Panc1 (cell line): ENCODE measurements at regions not wholly inside any gene's neighbourhood (a gene's known extent, or its start where the extent isn't known, plus 50 kb on each side); places are given as distances from the start of the nearest gene placed in this dataset.

Experiments used
- ATAC-seq: fragments of 200-7000 bp; cut with Tn5 transposase; 2 replicates; pipeline ENCODE4 v1.9.1; 2020; ENCODE audit warnings: mild to moderate bottlenecking, moderate library complexity
- BruUV-seq: library from RNA; stranded (reverse); fragments of 400-500 nt; replicated peaks from 2 replicates; lab custom pipeline; 2021; lab: Mats Ljungman, UMichigan
- CTCF ChIA-PET: fragments of 300-600 bp; sonication (Branson Sonifier 250); formaldehyde crosslinking; loops from one replicate; lab custom pipeline; 2022; ENCODE audit warnings: antibody characterized with exemption; lab: Charles Lee
- POLR2A ChIA-PET: fragments of 300-600 bp; sonication (Branson Sonifier 250); formaldehyde crosslinking; loops from one replicate; lab custom pipeline; 2022; ENCODE audit warnings: antibody characterized with exemption; lab: Charles Lee
- DNase-seq: peaks from one replicate; pipeline ENCODE4 v3.0.0-alpha.2; 2010; ENCODE audit warnings: low read depth, low spot score
- H3K27ac ChIP-seq: 2 replicates; pipeline ENCODE4 v1.5.1; 2011; ENCODE audit warnings: mild to moderate bottlenecking, low read length, inconsistent platforms
- H3K27me3 ChIP-seq: fragments of 200-500 bp; sonication (Bioruptor generic); 2 replicates; pipeline ENCODE4 v1.6.0; 2014; ENCODE audit warnings: low read length, inconsistent platforms; ENCODE audit not compliant: control insufficient read depth, insufficient read depth
- H3K36me3 ChIP-seq: fragments of 200-500 bp; sonication (Bioruptor generic); 2 replicates; pipeline ENCODE4 v1.5.1; 2014; ENCODE audit warnings: inconsistent platforms, mild to moderate bottlenecking, low read length, moderate library complexity; ENCODE audit not compliant: control insufficient read depth, insufficient read depth
- H3K4me1 ChIP-seq: 2 replicates; pipeline ENCODE4 v1.5.1; 2011; ENCODE audit warnings: inconsistent platforms, mild to moderate bottlenecking, low read length, moderate library complexity; ENCODE audit not compliant: control insufficient read depth, insufficient read depth
- H3K4me3 ChIP-seq, 2 experiments: 2 replicates each; pipeline ENCODE4 v1.5.1; 2011 to 2012; ENCODE audit warnings: low read depth in 2 of 2, low read length in 2 of 2, mild to moderate bottlenecking in 2 of 2, inconsistent platforms in 1 of 2, moderate library complexity in 1 of 2
- H3K9me3 ChIP-seq: fragments of 200-500 bp; sonication (Bioruptor generic); 2 replicates; pipeline ENCODE4 v1.5.1; 2014; ENCODE audit warnings: low read depth, mild to moderate bottlenecking, inconsistent platforms, low read length, moderate library complexity; ENCODE audit not compliant: control insufficient read depth, insufficient read depth
- POLR2AphosphoS5 ChIP-seq: IDR thresholded peaks from 2 replicates; pipeline ENCODE4 v1.6.1; 2012; ENCODE audit warnings: mild to moderate bottlenecking, low read depth, low read length, moderate library complexity
- SIN3A ChIP-seq: IDR thresholded peaks from 2 replicates; pipeline ENCODE4 v1.6.1; 2012; ENCODE audit warnings: low read depth, mild to moderate bottlenecking, low read length, moderate library complexity, borderline replicate concordance; ENCODE audit not compliant: insufficient read depth
- TCF7L2 ChIP-seq: IDR thresholded peaks from 2 replicates; pipeline ENCODE4 v1.6.1; 2011; ENCODE audit warnings: mild to moderate bottlenecking, low read depth, low read length, inconsistent platforms
- in situ Hi-C: cut with HindIII; loops from 2 replicates; pipeline ENCODE4 v1.10.0; 2016; ENCODE audit warnings: low sequenced_read_pairs, low pct_unique_long_range_greater_than_20kb
- intact Hi-C: fragments of 100-400 bp; cut with micrococcal nuclease; formaldehyde crosslinking; loops from one replicate; pipeline ENCODE4 v1.10.0; 2022; ENCODE audit not compliant: unreplicated experiment
- TF ChIP-seq, protein P1 (sequence below): fragments of 450-650 bp; IDR thresholded peaks from 2 replicates; pipeline ENCODE4 v1.5.1; 2017; ENCODE audit warnings: mild to moderate bottlenecking
- TF ChIP-seq, protein P2 (sequence below), 2 experiments: IDR thresholded peaks; 2 replicates each; pipeline ENCODE4 v1.6.1; 2011 to 2012; ENCODE audit warnings: low read depth in 2 of 2, control low read depth in 1 of 2, low read length in 1 of 2, mild to moderate bottlenecking in 1 of 2, moderate library complexity in 1 of 2; ENCODE audit not compliant: insufficient read depth in 1 of 2

GRCh38 chr4:179048839-179049453, 1606.7 kb upstream of the AGA start:
- Histone ChIP-seq H3K27ac (no peak overlapping the region), H3K4me3 (no peak overlapping the region), H3K4me1 (no peaks in the 10 kb centered on the region), H3K36me3 (no peaks in the 10 kb centered on the region), H3K9me3 (no peaks in the 10 kb centered on the region), H3K27me3 (no peaks in the 10 kb centered on the region)
- POLR2A ChIA-PET: no interaction called here
- TF ChIP-seq SIN3A (no peak), POLR2AphosphoS5 (no peak), TCF7L2 (no peak)
- TF ChIP-seq, protein P1, sequence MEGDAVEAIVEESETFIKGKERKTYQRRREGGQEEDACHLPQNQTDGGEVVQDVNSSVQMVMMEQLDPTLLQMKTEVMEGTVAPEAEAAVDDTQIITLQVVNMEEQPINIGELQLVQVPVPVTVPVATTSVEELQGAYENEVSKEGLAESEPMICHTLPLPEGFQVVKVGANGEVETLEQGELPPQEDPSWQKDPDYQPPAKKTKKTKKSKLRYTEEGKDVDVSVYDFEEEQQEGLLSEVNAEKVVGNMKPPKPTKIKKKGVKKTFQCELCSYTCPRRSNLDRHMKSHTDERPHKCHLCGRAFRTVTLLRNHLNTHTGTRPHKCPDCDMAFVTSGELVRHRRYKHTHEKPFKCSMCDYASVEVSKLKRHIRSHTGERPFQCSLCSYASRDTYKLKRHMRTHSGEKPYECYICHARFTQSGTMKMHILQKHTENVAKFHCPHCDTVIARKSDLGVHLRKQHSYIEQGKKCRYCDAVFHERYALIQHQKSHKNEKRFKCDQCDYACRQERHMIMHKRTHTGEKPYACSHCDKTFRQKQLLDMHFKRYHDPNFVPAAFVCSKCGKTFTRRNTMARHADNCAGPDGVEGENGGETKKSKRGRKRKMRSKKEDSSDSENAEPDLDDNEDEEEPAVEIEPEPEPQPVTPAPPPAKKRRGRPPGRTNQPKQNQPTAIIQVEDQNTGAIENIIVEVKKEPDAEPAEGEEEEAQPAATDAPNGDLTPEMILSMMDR: no peak
- TF ChIP-seq, protein P2, sequence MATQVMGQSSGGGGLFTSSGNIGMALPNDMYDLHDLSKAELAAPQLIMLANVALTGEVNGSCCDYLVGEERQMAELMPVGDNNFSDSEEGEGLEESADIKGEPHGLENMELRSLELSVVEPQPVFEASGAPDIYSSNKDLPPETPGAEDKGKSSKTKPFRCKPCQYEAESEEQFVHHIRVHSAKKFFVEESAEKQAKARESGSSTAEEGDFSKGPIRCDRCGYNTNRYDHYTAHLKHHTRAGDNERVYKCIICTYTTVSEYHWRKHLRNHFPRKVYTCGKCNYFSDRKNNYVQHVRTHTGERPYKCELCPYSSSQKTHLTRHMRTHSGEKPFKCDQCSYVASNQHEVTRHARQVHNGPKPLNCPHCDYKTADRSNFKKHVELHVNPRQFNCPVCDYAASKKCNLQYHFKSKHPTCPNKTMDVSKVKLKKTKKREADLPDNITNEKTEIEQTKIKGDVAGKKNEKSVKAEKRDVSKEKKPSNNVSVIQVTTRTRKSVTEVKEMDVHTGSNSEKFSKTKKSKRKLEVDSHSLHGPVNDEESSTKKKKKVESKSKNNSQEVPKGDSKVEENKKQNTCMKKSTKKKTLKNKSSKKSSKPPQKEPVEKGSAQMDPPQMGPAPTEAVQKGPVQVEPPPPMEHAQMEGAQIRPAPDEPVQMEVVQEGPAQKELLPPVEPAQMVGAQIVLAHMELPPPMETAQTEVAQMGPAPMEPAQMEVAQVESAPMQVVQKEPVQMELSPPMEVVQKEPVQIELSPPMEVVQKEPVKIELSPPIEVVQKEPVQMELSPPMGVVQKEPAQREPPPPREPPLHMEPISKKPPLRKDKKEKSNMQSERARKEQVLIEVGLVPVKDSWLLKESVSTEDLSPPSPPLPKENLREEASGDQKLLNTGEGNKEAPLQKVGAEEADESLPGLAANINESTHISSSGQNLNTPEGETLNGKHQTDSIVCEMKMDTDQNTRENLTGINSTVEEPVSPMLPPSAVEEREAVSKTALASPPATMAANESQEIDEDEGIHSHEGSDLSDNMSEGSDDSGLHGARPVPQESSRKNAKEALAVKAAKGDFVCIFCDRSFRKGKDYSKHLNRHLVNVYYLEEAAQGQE (IDR thresholded peaks at IDR 0.05; ENCODE audit: insufficient read depth in 1 of 2, low read depth in 2 of 2, low read length in 1 of 2): no peak
- intact Hi-C loops (no loop called here), in situ Hi-C loops (no loop called here)
- ATAC-seq (no peak), DNase-seq (no peak)
- no TSS peak for BruUV-seq
- CTCF ChIA-PET: no interaction called here

- TF ChIP-seq POLR2AphosphoS5 (no peak), TCF7L2 (no peak), SIN3A (no peak)
- TF ChIP-seq, protein P1: no peak
- TF ChIP-seq, protein P2 (IDR thresholded peaks at IDR 0.05; ENCODE audit: insufficient read depth in 1 of 2, low read depth in 2 of 2, low read length in 1 of 2): no peak
- CTCF ChIA-PET: no interaction called here
- intact Hi-C loops (no loop called here), in situ Hi-C loops (no loop called here)
- no peak overlapping the region for H3K4me3 ChIP-seq
- ATAC-seq (no peak), DNase-seq (no peak)
- POLR2A ChIA-PET: no interaction called here
- no TSS peak for BruUV-seq
- H3K9me3 ChIP-seq: no peaks in the 10 kb centered on the region
- no peak overlapping the region for H3K27ac ChIP-seq
- H3K4me1 ChIP-seq: no peaks in the 10 kb centered on the region
- H3K27me3 ChIP-seq: no peaks in the 10 kb centered on the region
- no peaks in the 10 kb centered on the region for H3K36me3 ChIP-seq
These were observed 1609.0 kb upstream of the AGA start for GRCh38 chr4:179051206-179051605.
